ACC112 (cell line): ENCODE measurements at regions not wholly inside any gene's neighbourhood (a gene's known extent, or its start where the extent isn't known, plus 50 kb on each side); places are given as distances from the start of the nearest gene placed in this dataset.

ENCODE experiments used
- H2AFZ ChIP-seq: fragments of 200-600 bp; sonication (generic); one replicate; pipeline ENCODE4 v1.6.0; 2017; ENCODE audit warnings: antibody characterized with exemption, low read length; ENCODE audit not compliant: unreplicated experiment
- H3K27ac ChIP-seq: fragments of 200-600 bp; sonication (generic); 2 replicates; pipeline ENCODE4 v1.5.1; 2014; ENCODE audit warnings: low read depth, mild to moderate bottlenecking, antibody characterized with exemption, low read length, moderate library complexity
- H3K27me3 ChIP-seq: fragments of 200-600 bp; sonication (generic); 2 replicates; pipeline ENCODE4 v1.6.1; 2014; ENCODE audit warnings: mild to moderate bottlenecking, antibody characterized with exemption, low read length, moderate library complexity, mixed read lengths; ENCODE audit not compliant: insufficient read depth
- H3K36me3 ChIP-seq: fragments of 200-600 bp; sonication (generic); 2 replicates; pipeline ENCODE4 v1.6.1; 2016; ENCODE audit warnings: mild to moderate bottlenecking, antibody characterized with exemption, low read length, moderate library complexity, mixed read lengths; ENCODE audit not compliant: insufficient read depth
- H3K4me1 ChIP-seq: fragments of 200-600 bp; sonication (generic); one replicate; pipeline ENCODE4 v1.6.1; 2016; ENCODE audit warnings: low read length, mixed read lengths; ENCODE audit not compliant: insufficient read depth, unreplicated experiment, control insufficient read depth
- H3K4me3 ChIP-seq: fragments of 200-600 bp; sonication (generic); 2 replicates; pipeline ENCODE4 v1.5.1; 2014; ENCODE audit warnings: mild to moderate bottlenecking, low read depth, low read length
- H3K79me2 ChIP-seq: fragments of 200-600 bp; sonication (generic); one replicate; pipeline ENCODE4 v1.6.0; 2016; ENCODE audit warnings: low read length; ENCODE audit not compliant: control insufficient read depth, unreplicated experiment, insufficient read depth

GRCh38 chr2:175363699-175364098 lies 182.2 kb upstream of the ATP5MC3 start:
- Histone ChIP-seq H3K4me1 (no peaks in the 10 kb centered on the region), H3K4me3 (no peak overlapping the region), H3K27ac (no peak overlapping the region), H3K36me3 (no peaks in the 10 kb centered on the region), H3K79me2 (no peaks in the 10 kb centered on the region), H3K27me3 (peaks cover 89% of the 10 kb centered on the region), H2AFZ (no peak overlapping the region)

- Histone ChIP-seq H3K36me3 (no peaks in the 10 kb centered on the region), H3K4me1 (no peaks in the 10 kb centered on the region), H3K27me3 (peaks cover 75% of the 10 kb centered on the region), H2AFZ (no peak overlapping the region), H3K27ac (no peak overlapping the region), H3K4me3 (no peak overlapping the region), H3K79me2 (no peaks in the 10 kb centered on the region)
These were observed 180.8 kb upstream of the ATP5MC3 start for GRCh38 chr2:175362331-175362730.

- no peaks in the 10 kb centered on the region for H3K36me3 ChIP-seq
- H3K79me2 ChIP-seq = no peaks in the 10 kb centered on the region
- H3K27me3 ChIP-seq = peaks cover 54% of the 10 kb centered on the region
- no peak overlapping the region for H3K27ac ChIP-seq
- no peak overlapping the region for H3K4me3 ChIP-seq
- no peak overlapping the region for H2AFZ ChIP-seq
- H3K4me1 ChIP-seq = no peaks in the 10 kb centered on the region
These were observed 178.2 kb upstream of the ATP5MC3 start for GRCh38 chr2:175359710-175360109.

- Histone ChIP-seq H3K79me2 (no peaks in the 10 kb centered on the region), H2AFZ (no peak overlapping the region), H3K27ac (no peak overlapping the region), H3K4me1 (no peaks in the 10 kb centered on the region), H3K4me3 (no peak overlapping the region), H3K36me3 (no peaks in the 10 kb centered on the region), H3K27me3 (peaks cover 36% of the 10 kb centered on the region)
These were observed 175.4 kb upstream of the ATP5MC3 start for GRCh38 chr2:175356901-175357300.

GRCh38 chr2:175355246-175355645 lies 173.7 kb upstream of the ATP5MC3 start:
- Histone ChIP-seq H3K4me1 (no peaks in the 10 kb centered on the region), H3K27ac (no peak overlapping the region), H3K4me3 (no peak overlapping the region), H2AFZ (no peak overlapping the region), H3K79me2 (no peaks in the 10 kb centered on the region), H3K36me3 (no peaks in the 10 kb centered on the region), H3K27me3 (peaks cover 37% of the 10 kb centered on the region)

- H2AFZ ChIP-seq = no peak overlapping the region
- no peaks in the 10 kb centered on the region for H3K36me3 ChIP-seq
These were observed 171.8 kb upstream of the ATP5MC3 start for GRCh38 chr2:175353275-175353674.

GRCh38 chr2:175351512-175351911 lies 170.0 kb upstream of the ATP5MC3 start:
- Histone ChIP-seq H3K36me3 (no peaks in the 10 kb centered on the region), H3K27me3 (peaks cover 44% of the 10 kb centered on the region), H2AFZ (no peak overlapping the region), H3K4me3 (no peak overlapping the region), H3K27ac (no peak overlapping the region), H3K4me1 (no peaks in the 10 kb centered on the region), H3K79me2 (no peaks in the 10 kb centered on the region)

More at GRCh38 chr2:175353275-175353674, 171.8 kb upstream of the ATP5MC3 start:
- Histone ChIP-seq H3K4me3 (no peak overlapping the region), H3K27ac (no peak overlapping the region), H3K27me3 (peaks cover 37% of the 10 kb centered on the region), H3K79me2 (no peaks in the 10 kb centered on the region), H3K4me1 (no peaks in the 10 kb centered on the region)

- no peak overlapping the region for H2AFZ ChIP-seq
- H3K4me3 ChIP-seq = no peak overlapping the region
- H3K27me3 ChIP-seq = peaks cover 47% of the 10 kb centered on the region
These were observed 168.6 kb upstream of the ATP5MC3 start for GRCh38 chr2:175350105-175350504.

GRCh38 chr2:175342085-175342484 lies 160.6 kb upstream of the ATP5MC3 start:
- no peaks in the 10 kb centered on the region for H3K36me3 ChIP-seq
- H3K79me2 ChIP-seq = no peaks in the 10 kb centered on the region
- no peak overlapping the region for H2AFZ ChIP-seq
- peaks cover 4% of the 10 kb centered on the region; the same call in 1 of the 2 replicates for H3K27me3 ChIP-seq
- no peak overlapping the region for H3K27ac ChIP-seq
- H3K4me1 ChIP-seq = no peaks in the 10 kb centered on the region
- no peak overlapping the region for H3K4me3 ChIP-seq

More at GRCh38 chr2:175350105-175350504, 168.6 kb upstream of the ATP5MC3 start:
- H3K79me2 ChIP-seq = no peaks in the 10 kb centered on the region
- H3K27ac ChIP-seq = no peak overlapping the region
- no peaks in the 10 kb centered on the region for H3K36me3 ChIP-seq
- no peaks in the 10 kb centered on the region for H3K4me1 ChIP-seq

- Histone ChIP-seq H2AFZ (no peak overlapping the region), H3K36me3 (no peaks in the 10 kb centered on the region)
These were observed 148.7 kb upstream of the ATP5MC3 start for GRCh38 chr2:175330195-175330594.

GRCh38 chr2:175326801-175327200 lies 145.3 kb upstream of the ATP5MC3 start:
- H3K27ac ChIP-seq = no peak overlapping the region
- no peak overlapping the region for H3K4me3 ChIP-seq
- H3K79me2 ChIP-seq = no peaks in the 10 kb centered on the region
- H3K4me1 ChIP-seq = no peaks in the 10 kb centered on the region
- H3K36me3 ChIP-seq = no peaks in the 10 kb centered on the region
- no peak overlapping the region for H2AFZ ChIP-seq
- H3K27me3 ChIP-seq = no peaks in the 10 kb centered on the region

More at GRCh38 chr2:175330195-175330594, 148.7 kb upstream of the ATP5MC3 start:
- no peak overlapping the region for H3K27ac ChIP-seq
- 0 out of 2 replicates have a peak, but pooled peaks cover 2% of the 10 kb centered on the region for H3K27me3 ChIP-seq
- no peaks in the 10 kb centered on the region for H3K79me2 ChIP-seq
- no peak overlapping the region for H3K4me3 ChIP-seq
- no peaks in the 10 kb centered on the region for H3K4me1 ChIP-seq
